Prostate gland (tissue), 2 donors: ENCODE measurements at regions not wholly inside any gene's neighbourhood (a gene's known extent, or its start where the extent isn't known, plus 50 kb on each side); places are given as distances from the start of the nearest gene placed in this dataset.

ENCODE experiments used
- DNase-seq: peaks from one replicate; pipeline ENCODE4 v3.0.0-alpha.2; 2019; ENCODE audit warnings: low spot score
- H3K27ac ChIP-seq, 2 donors: fragments of 200-600 bp; sonication (generic); 2 replicates each; pipeline ENCODE4 v1.5.1; 2017 to 2019
- H3K27me3 ChIP-seq: fragments of 200-600 bp; sonication (generic); replicated peaks from 2 replicates; pipeline ENCODE4 v1.5.1; 2019; ENCODE audit not compliant: insufficient read depth
- H3K36me3 ChIP-seq, 2 donors: fragments of 200-600 bp; sonication (generic); 1 replicate in 1 of 2; 2 replicates in 1 of 2; pipeline versions ENCODE4 v1.5.1 to v1.8.1; 2017 to 2019
- H3K4me1 ChIP-seq: fragments of 200-600 bp; sonication (generic); replicated peaks from 2 replicates; pipeline ENCODE4 v1.5.1; 2019
- H3K4me3 ChIP-seq, 2 donors: fragments of 200-600 bp; sonication (generic); 2 replicates each; pipeline ENCODE4 v1.5.1; 2017 to 2019
- H3K9me3 ChIP-seq: fragments of 200-600 bp; sonication (generic); 2 replicates; pipeline ENCODE4 v1.5.1; 2017
- CTCF ChIP-seq, 4 experiments: fragments of 200-600 bp in 2 of 4; fragments of 450-650 bp in 2 of 4; sonication (generic) in 2 of 4; IDR thresholded peaks; 1 replicate in 3 of 4; 2 replicates in 1 of 4; pipeline ENCODE4 v1.5.1; 2016 to 2019; ENCODE audit warnings: antibody characterized with exemption in 4 of 4, mild to moderate bottlenecking in 2 of 4, moderate library complexity in 2 of 4
- POLR2A ChIP-seq: fragments of 450-650 bp; IDR thresholded peaks from one replicate; pipeline ENCODE4 v1.6.1; 2016; ENCODE audit warnings: antibody characterized with exemption, mild to moderate bottlenecking
- POLR2AphosphoS5 ChIP-seq: sonication (generic); formaldehyde crosslinking; IDR thresholded peaks from one replicate; pipeline ENCODE4 v1.6.1; 2017; ENCODE audit warnings: antibody characterized with exemption
- WGBS: methylation state at CpG from one replicate; pipeline ENCODE4 v1.1.5; 2018; 5-methylcytosine and 5-hydroxymethylcytosine counted together
- intact Hi-C: fragments of 100-400 bp; cut with DNase I; formaldehyde crosslinking; loops from one replicate; pipeline ENCODE4 v1.14.2; 2022

DNA sequence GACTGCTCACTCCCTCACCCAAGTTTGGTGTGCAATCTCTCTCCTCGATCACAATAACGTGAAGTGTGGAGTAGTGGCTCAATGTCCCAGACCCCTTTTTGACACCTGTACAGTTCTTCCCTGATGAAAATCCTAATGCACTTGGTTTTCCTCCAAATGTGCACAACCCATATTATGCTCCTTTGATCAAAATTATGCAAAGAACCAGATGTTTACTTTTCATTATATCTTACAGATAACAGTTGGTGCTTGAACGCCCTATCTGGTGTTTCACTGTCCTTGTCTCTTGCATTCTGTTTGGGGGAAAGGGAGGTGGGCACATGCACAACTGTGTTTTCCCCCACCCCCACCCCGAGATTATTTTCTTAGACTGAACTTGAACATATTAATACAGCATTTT lies 85.0 kb upstream of the CREB1 start:
- DNase-seq = no peak
- Histone ChIP-seq H3K27ac (no peak overlapping the region), H3K27me3 (no peaks in the 10 kb centered on the region), H3K9me3 (no peaks in the 10 kb centered on the region), H3K4me1 (no peaks in the 10 kb centered on the region), H3K36me3 (no peaks in the 10 kb centered on the region), H3K4me3 (no peak overlapping the region)
- TF ChIP-seq POLR2AphosphoS5 (no peak), POLR2A (no peak), CTCF (IDR thresholded peaks at IDR 0.05) (no peak)
- intact Hi-C loops = no loop called here
- 84% methylated on average over 4 of the region's 4 CpGs for WGBS

DNA sequence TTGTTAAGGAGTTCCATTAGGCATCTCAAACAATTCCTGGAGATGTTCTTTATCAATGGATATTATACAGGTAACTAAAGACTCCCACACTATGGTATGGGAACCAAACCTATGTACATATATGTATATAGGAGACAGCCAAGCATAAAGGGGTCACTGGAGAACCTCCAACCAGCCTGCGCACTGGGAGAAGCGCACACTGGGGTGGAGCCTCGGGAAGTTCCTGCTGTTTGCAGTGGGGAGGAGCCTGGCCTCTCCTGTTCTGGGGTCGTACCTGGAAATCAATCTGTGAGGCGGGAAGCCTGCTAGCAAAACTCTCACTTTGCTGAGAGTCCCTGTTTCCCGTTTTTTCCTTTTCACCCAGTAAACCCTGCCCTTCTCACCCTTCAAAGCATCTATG lies 83.1 kb upstream of the CREB1 start:
- Histone ChIP-seq H3K9me3 (no peaks in the 10 kb centered on the region), H3K4me3 (no peak overlapping the region), H3K27ac (no peak overlapping the region), H3K27me3 (no peaks in the 10 kb centered on the region), H3K36me3 (no peaks in the 10 kb centered on the region), H3K4me1 (no peaks in the 10 kb centered on the region)
- WGBS = 58% methylated on average over 6 of the region's 6 CpGs
- no peak for DNase-seq
- TF ChIP-seq POLR2AphosphoS5 (no peak), CTCF (IDR thresholded peaks at IDR 0.05) (no peak), POLR2A (no peak)
- intact Hi-C loops = no loop called here

DNA sequence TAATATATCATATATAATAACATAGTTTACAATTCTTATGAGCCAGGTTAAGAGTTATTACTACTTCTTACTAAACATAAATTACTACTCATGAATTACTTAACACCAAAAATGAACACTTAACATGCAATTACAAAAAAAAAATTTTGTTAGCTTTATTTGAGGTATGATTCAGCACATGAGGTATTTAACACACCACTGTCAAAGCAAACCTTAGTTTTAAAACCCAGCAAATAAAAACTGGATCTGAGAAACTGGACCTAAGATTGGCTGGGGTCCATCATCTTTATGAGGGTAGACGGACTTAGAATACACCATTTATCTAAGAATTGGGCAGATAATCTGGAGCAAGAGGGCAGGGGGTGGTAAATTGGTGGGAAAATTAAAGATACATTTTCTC lies 81.8 kb upstream of the CREB1 start:
- H3K36me3 ChIP-seq = no peaks in the 10 kb centered on the region
- TF ChIP-seq POLR2AphosphoS5 = no peak
- TF ChIP-seq POLR2A = no peak
- no peak for TF ChIP-seq CTCF (IDR thresholded peaks at IDR 0.05)
- H3K27ac ChIP-seq = no peak overlapping the region
- no peaks in the 10 kb centered on the region for H3K4me1 ChIP-seq
- WGBS = 14% methylated on average over 1 of the region's 1 CpG
- DNase-seq = no peak
- no peak overlapping the region for H3K4me3 ChIP-seq
- H3K9me3 ChIP-seq = no peaks in the 10 kb centered on the region
- intact Hi-C loops = no loop called here
- no peaks in the 10 kb centered on the region for H3K27me3 ChIP-seq

DNA sequence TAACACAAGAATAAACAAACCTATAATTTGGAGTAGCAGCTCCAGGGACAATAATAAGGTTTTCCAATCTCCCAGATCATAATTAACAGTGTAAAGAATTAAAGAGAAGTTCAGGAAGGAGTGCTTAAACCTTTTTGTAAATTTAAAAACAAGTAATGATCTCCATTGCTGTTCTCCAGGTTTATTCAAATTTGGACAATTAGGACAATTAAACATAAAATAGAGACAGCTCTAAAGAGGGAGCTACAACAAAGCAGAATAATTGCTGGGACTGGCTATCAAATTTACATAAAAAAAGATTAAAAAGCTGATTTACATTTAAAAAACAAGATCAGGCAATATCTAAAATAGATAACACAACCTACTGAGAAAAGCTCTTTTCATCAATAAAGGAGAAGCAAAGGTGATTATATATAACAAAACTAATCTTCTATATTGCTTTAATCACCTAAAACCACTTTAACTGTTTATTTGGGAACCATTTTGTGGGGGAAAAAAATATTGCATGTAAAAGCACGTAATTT lies 80.1 kb upstream of the CREB1 start:
- intact Hi-C loops = no loop called here
- no peak for TF ChIP-seq POLR2A
- no peak for TF ChIP-seq POLR2AphosphoS5
- TF ChIP-seq CTCF (IDR thresholded peaks at IDR 0.05) = no peak
- DNase-seq = no peak
- H3K9me3 ChIP-seq = no peaks in the 10 kb centered on the region
- 89% methylated on average over 1 of the region's 1 CpG for WGBS
- no peaks in the 10 kb centered on the region for H3K4me1 ChIP-seq
- H3K27me3 ChIP-seq = no peaks in the 10 kb centered on the region
- no peak overlapping the region for H3K4me3 ChIP-seq
- H3K27ac ChIP-seq = no peak overlapping the region
- H3K36me3 ChIP-seq = no peaks in the 10 kb centered on the region

DNA sequence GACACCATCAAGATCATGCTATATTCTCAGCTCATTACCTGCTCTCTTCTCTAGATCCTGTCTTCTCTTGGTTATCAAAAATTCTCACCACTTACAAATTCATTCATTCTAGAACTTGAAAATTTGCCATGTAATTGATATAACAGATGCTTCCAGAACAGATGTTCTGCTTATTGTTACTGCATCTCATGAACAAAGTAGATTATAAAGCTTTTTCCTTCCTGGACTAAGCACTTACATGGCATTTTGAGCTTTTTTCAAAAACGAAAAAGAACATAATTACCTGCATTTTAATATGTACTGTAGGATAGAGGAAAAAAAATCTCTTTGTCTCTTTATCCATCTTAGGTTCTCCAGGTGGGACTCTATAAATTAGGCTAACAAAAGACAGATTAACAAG lies 79.6 kb upstream of the CREB1 start:
- Histone ChIP-seq H3K27ac (no peak overlapping the region), H3K36me3 (no peaks in the 10 kb centered on the region), H3K4me3 (no peak overlapping the region), H3K4me1 (no peaks in the 10 kb centered on the region), H3K27me3 (no peaks in the 10 kb centered on the region), H3K9me3 (no peaks in the 10 kb centered on the region)
- intact Hi-C loops = no loop called here
- 7% methylated on average over 1 of the region's 1 CpG for WGBS
- DNase-seq = no peak
- TF ChIP-seq POLR2A (no peak), POLR2AphosphoS5 (no peak), CTCF (IDR thresholded peaks at IDR 0.05) (no peak)
